Natural killer cell (primary cell): ENCODE measurements at regions not wholly inside any gene's neighbourhood (a gene's known extent, or its start where the extent isn't known, plus 50 kb on each side); places are given as distances from the start of the nearest gene placed in this dataset.
"Not testable (repeated sequence)": the region's sequence is repeated elsewhere in the genome, so short reads cannot be mapped to it uniquely, and the experiment has no call there.

Source experiments
- ATAC-seq, 3 donors: fragments of 150-1000 bp in 2 of 3; fragments of 200-7000 bp in 1 of 3; cut with Tn5 transposase; 1 replicate in 1 of 3; 2 replicates in 2 of 3; pipeline ENCODE4 v1.10.0; 2021; ENCODE audit warnings: mild to moderate bottlenecking in 2 of 3, moderate library complexity in 2 of 3
- DNase-seq, 2 donors: peaks; one replicate each; pipeline versions ENCODE4 v3.0.0 to v3.0.0-alpha.2; 2013 to 2021; ENCODE audit warnings: mixed read lengths in 1 of 2
- H3K27ac ChIP-seq: one replicate; pipeline ENCODE4 v1.5.1; 2013; ENCODE audit warnings: mild to moderate bottlenecking, low read length
- H3K27me3 ChIP-seq: one replicate; pipeline ENCODE4 v1.6.1; 2013; ENCODE audit warnings: low read length; ENCODE audit not compliant: control insufficient read depth, insufficient read depth
- H3K36me3 ChIP-seq: one replicate; pipeline ENCODE4 v1.6.1; 2013; ENCODE audit warnings: low read length; ENCODE audit not compliant: control insufficient read depth, insufficient read depth
- H3K4me1 ChIP-seq: one replicate; pipeline ENCODE4 v1.6.1; 2013; ENCODE audit warnings: low read length; ENCODE audit not compliant: control insufficient read depth, insufficient read depth
- H3K4me3 ChIP-seq: one replicate; pipeline ENCODE4 v1.5.1; 2013; ENCODE audit warnings: low read length
- H3K9me3 ChIP-seq: one replicate; pipeline ENCODE4 v1.6.1; 2013; ENCODE audit warnings: low read length; ENCODE audit not compliant: control insufficient read depth, insufficient read depth
- H3K27ac Mint-ChIP-seq, 2 donors: one replicate each; pipeline ENCODE4 v1.8.0; 2022; ENCODE audit warnings: mild to moderate bottlenecking in 2 of 2, mixed read lengths in 2 of 2, moderate library complexity in 1 of 2
- H3K27me3 Mint-ChIP-seq, 2 donors: one replicate each; pipeline ENCODE4 v1.8.0; 2022; ENCODE audit warnings: low read depth in 2 of 2, mixed read lengths in 2 of 2
- H3K36me3 Mint-ChIP-seq: one replicate; pipeline ENCODE4 v1.8.0; 2022; ENCODE audit warnings: mixed read lengths
- H3K4me1 Mint-ChIP-seq, 2 donors: one replicate each; pipeline ENCODE4 v1.8.0; 2022; ENCODE audit warnings: mixed read lengths in 2 of 2
- H3K4me3 Mint-ChIP-seq: one replicate; pipeline ENCODE4 v1.8.0; 2022; ENCODE audit warnings: mild to moderate bottlenecking, moderate library complexity, mixed read lengths
- H3K9me3 Mint-ChIP-seq, 2 donors: one replicate each; pipeline ENCODE4 v1.8.0; 2022; ENCODE audit warnings: mixed read lengths in 2 of 2
- CTCF ChIP-seq: fragments of 200-600 bp; IDR thresholded peaks from one replicate; pipeline ENCODE4 v1.8.0; 2022; ENCODE audit warnings: antibody characterized with exemption
- WGBS: methylation state at CpG from one replicate; pipeline ENCODE4 v1.1.7; 2013; ENCODE audit warnings: missing lambda C conversion rate; ENCODE audit not compliant: insufficient coverage; 5-methylcytosine and 5-hydroxymethylcytosine counted together
- intact Hi-C: fragments of 100-400 bp; cut with micrococcal nuclease; formaldehyde crosslinking; loops from one replicate; pipeline ENCODE4 v1.14.2; 2022

DNA sequence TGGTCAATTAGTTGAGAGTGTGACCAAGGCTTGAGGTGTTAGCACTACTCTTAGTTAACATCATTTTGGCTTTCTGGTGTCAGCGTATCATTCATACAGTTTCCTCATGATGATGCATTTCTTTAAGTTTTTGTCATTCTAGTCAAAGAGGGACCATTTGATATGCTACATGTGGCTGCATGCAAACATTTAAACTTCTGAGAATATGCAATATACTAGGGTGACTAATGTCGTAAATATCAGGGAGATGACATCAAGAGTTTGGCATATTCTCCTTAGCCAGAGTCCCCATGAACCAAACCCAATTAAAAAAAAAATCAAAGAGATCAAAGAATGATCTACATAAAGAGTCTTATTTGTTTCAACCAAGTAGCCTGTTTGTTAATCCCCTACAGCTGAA, 537.4 kb upstream of the PCDH7 start:
- ATAC-seq (no peak), DNase-seq (no peak)
- Mint-ChIP-seq H3K27me3 (no peaks in the 10 kb centered on the region), H3K27ac (no peak overlapping the region), H3K4me1 (no peaks in the 10 kb centered on the region), H3K4me3 (no peak overlapping the region), H3K36me3 (peaks cover 11% of the 10 kb centered on the region), H3K9me3 (peaks cover 7 to 12% of the 10 kb centered on the region in 2 donors)
- H3K36me3 ChIP-seq: no peaks in the 10 kb centered on the region
- H3K9me3 ChIP-seq: peaks cover 4% of the 10 kb centered on the region
- H3K4me1 ChIP-seq: no peaks in the 10 kb centered on the region
- intact Hi-C loops: no loop called here
- WGBS: 100% methylated on average over 2 of the region's 2 CpGs
- no peak overlapping the region for H3K4me3 ChIP-seq
- TF ChIP-seq CTCF: no peak
- no peak overlapping the region for H3K27ac ChIP-seq
- H3K27me3 ChIP-seq: no peaks in the 10 kb centered on the region

DNA sequence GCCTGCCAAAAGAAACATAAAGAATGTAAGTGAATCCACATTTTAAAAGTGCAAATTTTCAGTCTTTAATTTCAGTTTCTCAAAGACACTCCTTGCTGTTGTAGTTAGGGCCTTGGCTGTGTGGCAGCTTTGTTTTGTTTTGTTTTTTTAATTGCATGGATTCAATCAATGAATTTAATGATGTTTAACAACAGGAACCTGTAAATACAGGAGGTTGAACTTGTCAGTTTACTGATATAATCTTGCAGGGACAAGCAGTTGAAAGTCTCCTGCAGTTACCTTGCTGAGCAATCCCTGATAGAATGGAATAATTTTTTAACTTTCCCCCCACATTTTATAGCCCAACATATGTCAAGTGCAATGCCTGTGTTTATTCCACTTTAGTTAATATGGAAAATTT, 528.3 kb upstream of the PCDH7 start:
- no peak overlapping the region for H3K27ac ChIP-seq
- ATAC-seq (no peak), DNase-seq (no peak)
- H3K36me3 ChIP-seq: no peaks in the 10 kb centered on the region
- H3K4me3 Mint-ChIP-seq: no peak overlapping the region
- TF ChIP-seq CTCF: no peak
- H3K9me3 ChIP-seq: no peaks in the 10 kb centered on the region
- H3K27me3 ChIP-seq: no peaks in the 10 kb centered on the region
- no peaks in the 10 kb centered on the region for H3K27me3 Mint-ChIP-seq
- no peaks in the 10 kb centered on the region for H3K4me1 Mint-ChIP-seq
- H3K27ac Mint-ChIP-seq: no peak overlapping the region
- H3K4me3 ChIP-seq: no peak overlapping the region
- no peaks in the 10 kb centered on the region for H3K4me1 ChIP-seq
- intact Hi-C loops: no loop called here
- H3K9me3 Mint-ChIP-seq: peaks cover 15 to 17% of the 10 kb centered on the region in 2 donors
- peaks cover 10% of the 10 kb centered on the region for H3K36me3 Mint-ChIP-seq

GRCh38 chr4:30207389-30207788, 512.8 kb upstream of the PCDH7 start:
- H3K9me3 ChIP-seq: peaks cover 8% of the 10 kb centered on the region
- no peaks in the 10 kb centered on the region for H3K27me3 Mint-ChIP-seq
- peaks cover 12 to 25% of the 10 kb centered on the region in 2 donors for H3K9me3 Mint-ChIP-seq
- H3K4me3 ChIP-seq: no peak overlapping the region
- no peaks in the 10 kb centered on the region for H3K27me3 ChIP-seq
- H3K36me3 ChIP-seq: no peaks in the 10 kb centered on the region
- H3K4me3 Mint-ChIP-seq: no peak overlapping the region
- H3K4me1 Mint-ChIP-seq: no peaks in the 10 kb centered on the region
- ATAC-seq: no peak
- intact Hi-C loops: no loop called here
- H3K36me3 Mint-ChIP-seq: peaks cover 27% of the 10 kb centered on the region
- H3K27ac ChIP-seq: no peak overlapping the region
- DNase-seq: no peak
- no peak for TF ChIP-seq CTCF
- no peaks in the 10 kb centered on the region for H3K4me1 ChIP-seq
- H3K27ac Mint-ChIP-seq: no peak overlapping the region

DNA sequence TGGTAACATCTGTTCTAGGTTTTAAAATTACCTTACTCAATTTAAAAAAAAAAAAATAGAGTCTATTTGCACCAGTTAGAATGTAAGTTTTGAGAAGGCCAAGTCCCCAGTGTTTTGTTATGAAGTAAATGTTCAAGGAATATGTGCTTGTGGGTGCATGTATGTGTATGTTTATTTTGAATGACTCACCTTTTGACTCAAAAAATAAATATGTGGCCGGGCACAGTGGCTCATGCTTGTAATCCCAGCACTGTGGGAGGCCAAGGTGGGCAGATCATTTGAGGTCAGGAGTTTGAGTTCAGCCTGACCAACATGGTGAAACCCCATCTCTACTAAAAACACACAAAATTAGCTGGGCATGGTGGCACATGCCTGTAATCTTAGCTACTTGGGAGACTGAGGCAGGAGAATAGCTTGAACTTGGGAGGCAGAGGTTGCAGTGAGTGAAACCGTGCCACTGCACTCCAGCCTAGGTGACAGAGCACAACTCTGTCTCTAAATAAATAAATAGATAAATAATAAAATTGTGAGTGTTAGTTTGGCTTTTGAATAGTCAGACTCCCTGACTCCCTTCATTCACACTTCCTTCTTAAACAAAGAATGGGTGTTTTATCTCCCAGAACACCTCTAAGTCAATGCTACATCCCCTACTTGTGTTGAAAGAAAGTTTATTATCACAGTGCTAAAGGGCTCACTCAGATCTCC, 511.3 kb upstream of the PCDH7 start:
- Histone ChIP-seq H3K27ac (no peak overlapping the region), H3K9me3 (peaks cover 8% of the 10 kb centered on the region), H3K4me1 (no peaks in the 10 kb centered on the region), H3K36me3 (no peaks in the 10 kb centered on the region), H3K4me3 (no peak overlapping the region), H3K27me3 (no peaks in the 10 kb centered on the region)
- Mint-ChIP-seq H3K9me3 (peaks cover 9 to 17% of the 10 kb centered on the region in 2 donors), H3K36me3 (peaks cover 18% of the 10 kb centered on the region), H3K4me1 (no peaks in the 10 kb centered on the region), H3K4me3 (no peak overlapping the region), H3K27me3 (no peaks in the 10 kb centered on the region), H3K27ac (no peak overlapping the region)
- WGBS: 67% methylated on average over 1 of the region's 2 CpGs
- ATAC-seq (no peak), DNase-seq (no peak)
- intact Hi-C loops: no loop called here
- TF ChIP-seq CTCF: no peak

DNA sequence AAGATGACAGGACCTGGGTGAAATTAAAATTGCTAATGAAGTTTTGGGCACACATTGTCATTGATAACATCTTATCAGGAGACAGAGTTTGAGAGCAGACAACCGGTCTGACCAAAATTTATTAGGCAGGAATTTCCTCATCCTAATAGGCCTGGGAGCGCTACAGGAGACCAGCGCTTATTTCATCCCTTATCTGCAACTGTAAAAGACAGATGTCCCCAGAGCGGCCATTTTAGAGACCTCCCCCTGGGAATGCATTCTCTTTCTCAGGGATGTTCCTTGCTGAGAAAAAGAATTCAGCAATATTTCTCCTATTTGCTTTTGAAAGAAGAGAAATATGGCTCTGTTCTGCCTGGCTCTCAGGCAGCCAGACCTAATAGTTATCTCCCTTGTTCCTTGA, 504.2 kb upstream of the PCDH7 start:
- H3K27ac ChIP-seq, H3K4me1 ChIP-seq, H3K9me3 ChIP-seq, H3K4me3 ChIP-seq, intact Hi-C loops, H3K36me3 ChIP-seq, H3K4me3 Mint-ChIP-seq, H3K36me3 Mint-ChIP-seq, ATAC-seq, H3K27me3 ChIP-seq, H3K4me1 Mint-ChIP-seq, H3K27me3 Mint-ChIP-seq, DNase-seq, H3K27ac Mint-ChIP-seq: not testable (repeated sequence)
- peaks cover 23 to 31% of the 10 kb centered on the region in 2 donors for H3K9me3 Mint-ChIP-seq
- WGBS: 96% methylated on average over 3 of the region's 4 CpGs
